22Rv1 (cell line): ENCODE measurements at regions not wholly inside any gene's neighbourhood (a gene's known extent, or its start where the extent isn't known, plus 50 kb on each side); places are given as distances from the start of the nearest gene placed in this dataset.

Source experiments
- ZFX ChIP-seq: fragments of 450-650 bp; IDR thresholded peaks from 2 replicates; pipeline ENCODE4 v1.6.1; 2017; ENCODE audit warnings: antibody characterized with exemption, borderline replicate concordance
- TF ChIP-seq, protein P1 (sequence below): fragments of 450-650 bp; IDR thresholded peaks from 2 replicates; pipeline ENCODE4 v1.5.1; 2017; ENCODE audit warnings: mild to moderate bottlenecking

DNA sequence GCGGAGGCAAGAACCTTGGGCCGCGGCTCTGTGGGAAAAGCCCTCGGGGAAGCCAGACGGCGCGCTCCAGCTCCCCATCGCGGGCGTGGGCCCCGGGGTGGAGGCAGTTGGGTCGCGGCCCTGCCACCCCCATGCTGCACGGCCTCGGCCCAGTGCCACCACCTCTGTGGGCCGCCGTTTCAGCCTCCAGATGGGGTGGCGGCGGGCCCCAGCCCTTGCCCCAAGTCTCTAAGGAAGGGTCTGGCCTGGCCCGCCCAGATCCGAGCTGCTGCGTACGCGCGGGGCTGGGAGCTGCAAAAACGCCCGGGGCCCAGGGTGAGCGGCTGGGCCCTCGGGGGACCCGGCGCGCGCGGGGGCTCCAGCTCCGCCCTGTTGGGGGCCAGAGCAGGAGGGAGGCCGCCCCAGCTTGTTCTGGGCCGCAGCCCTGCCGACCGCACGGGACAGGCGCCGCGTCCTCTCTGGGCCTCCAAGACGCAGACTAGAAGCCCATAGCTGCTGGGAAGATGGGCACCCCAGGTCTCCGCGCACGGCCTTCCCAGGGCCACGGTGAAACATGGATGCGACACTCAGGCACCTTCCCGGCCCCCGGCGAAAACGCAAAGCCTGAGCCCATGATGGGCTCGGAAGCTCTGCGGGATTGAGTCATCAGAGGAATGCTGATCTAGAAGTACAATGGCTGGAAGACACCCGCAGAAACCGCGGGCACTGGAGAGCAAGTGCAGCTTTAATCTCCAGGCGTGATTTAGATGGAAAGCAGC is 110.1 kb downstream of the KCTD15 start:
- TF ChIP-seq, protein P1, sequence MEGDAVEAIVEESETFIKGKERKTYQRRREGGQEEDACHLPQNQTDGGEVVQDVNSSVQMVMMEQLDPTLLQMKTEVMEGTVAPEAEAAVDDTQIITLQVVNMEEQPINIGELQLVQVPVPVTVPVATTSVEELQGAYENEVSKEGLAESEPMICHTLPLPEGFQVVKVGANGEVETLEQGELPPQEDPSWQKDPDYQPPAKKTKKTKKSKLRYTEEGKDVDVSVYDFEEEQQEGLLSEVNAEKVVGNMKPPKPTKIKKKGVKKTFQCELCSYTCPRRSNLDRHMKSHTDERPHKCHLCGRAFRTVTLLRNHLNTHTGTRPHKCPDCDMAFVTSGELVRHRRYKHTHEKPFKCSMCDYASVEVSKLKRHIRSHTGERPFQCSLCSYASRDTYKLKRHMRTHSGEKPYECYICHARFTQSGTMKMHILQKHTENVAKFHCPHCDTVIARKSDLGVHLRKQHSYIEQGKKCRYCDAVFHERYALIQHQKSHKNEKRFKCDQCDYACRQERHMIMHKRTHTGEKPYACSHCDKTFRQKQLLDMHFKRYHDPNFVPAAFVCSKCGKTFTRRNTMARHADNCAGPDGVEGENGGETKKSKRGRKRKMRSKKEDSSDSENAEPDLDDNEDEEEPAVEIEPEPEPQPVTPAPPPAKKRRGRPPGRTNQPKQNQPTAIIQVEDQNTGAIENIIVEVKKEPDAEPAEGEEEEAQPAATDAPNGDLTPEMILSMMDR, result no peak
- no peak for TF ChIP-seq ZFX
